ENCODE measurements at regions not wholly inside any gene's neighbourhood (a gene's known extent, or its start where the extent isn't known, plus 50 kb on each side); places are given as distances from the start of the nearest gene placed in this dataset.

DNA sequence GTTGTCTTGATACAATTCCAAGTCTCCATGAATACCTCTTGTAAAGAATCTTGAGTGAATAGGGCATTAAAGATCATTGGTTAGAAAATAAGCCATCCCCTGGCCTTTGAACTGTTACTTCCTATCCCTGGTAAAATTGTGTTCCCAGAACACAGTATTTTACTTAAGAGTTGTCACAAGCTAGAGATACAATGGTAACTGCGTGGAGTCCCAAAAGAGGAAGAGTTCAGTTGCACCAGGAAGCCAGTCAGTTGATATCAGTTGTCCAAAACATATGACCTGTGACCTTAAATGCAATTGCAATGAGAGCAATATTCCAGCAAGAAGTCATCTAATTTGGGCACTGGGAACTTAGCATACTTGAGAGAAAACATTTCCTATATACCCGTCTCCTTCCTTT is 117.3 kb downstream of the NEDD1 start:
- H3F3A ChIP-seq (ENCODE audit: insufficient read depth, low read length): no peaks in the 10 kb centered on the region
- no peaks in the 10 kb centered on the region for H3K9me2 ChIP-seq (ENCODE audit: low read depth, low read length)
- no peak overlapping the region for H3K4me2 ChIP-seq (ENCODE audit: low read length)
- H3K27me3 ChIP-seq (ENCODE audit: insufficient read depth, low read length): no peaks in the 10 kb centered on the region
- H3K9me3 ChIP-seq (ENCODE audit: low read length): no peaks in the 10 kb centered on the region
- no peak for TF ChIP-seq EZH2 (IDR thresholded peaks at IDR 0.05; ENCODE audit: borderline replicate concordance, low read length)
- TF ChIP-seq CTCF (IDR thresholded peaks at IDR 0.05; ENCODE audit: low read length): no peak
- H3K27ac ChIP-seq (ENCODE audit: low read depth, low read length, poor library complexity, severe bottlenecking): no peak overlapping the region
- no peaks in the 10 kb centered on the region for H3K4me1 ChIP-seq (ENCODE audit: insufficient read depth, low read length, severe bottlenecking)
- no peaks in the 10 kb centered on the region for H3K79me2 ChIP-seq (ENCODE audit: insufficient read depth, low read length)
- H3K4me3 ChIP-seq (ENCODE audit: low read depth, low read length, poor library complexity, severe bottlenecking): no peak overlapping the region
- H3K36me3 ChIP-seq (ENCODE audit: insufficient read depth, low read length): no peaks in the 10 kb centered on the region
- no peak overlapping the region for H3K9ac ChIP-seq (ENCODE audit: low read length)
- H2AFZ ChIP-seq (ENCODE audit: low read length): no peak overlapping the region
- no peaks in the 10 kb centered on the region for H4K20me1 ChIP-seq (ENCODE audit: insufficient read depth, low read length)

DNA sequence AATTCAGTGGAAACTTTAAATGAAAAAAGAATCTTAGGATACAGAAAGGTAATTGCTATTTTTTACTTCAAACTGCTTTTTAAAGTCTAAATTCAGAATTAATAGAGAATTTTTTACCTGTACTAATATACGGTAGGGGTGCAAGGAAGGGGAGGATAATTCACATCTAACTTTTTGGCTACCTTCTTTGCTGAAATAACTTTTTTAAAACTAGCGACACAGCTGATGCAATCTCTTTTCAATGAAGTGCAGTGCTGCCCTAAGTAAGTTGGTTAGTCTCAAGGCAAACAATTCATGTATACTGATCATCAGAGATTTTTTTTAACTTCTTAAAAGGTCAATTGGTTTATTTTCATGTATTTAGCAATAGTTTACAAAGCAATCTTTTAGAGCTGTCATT is 119.8 kb downstream of the NEDD1 start:
- no peak overlapping the region for H3K9ac ChIP-seq (ENCODE audit: low read length)
- no peak overlapping the region for H3K4me2 ChIP-seq (ENCODE audit: low read length)
- H4K20me1 ChIP-seq (ENCODE audit: insufficient read depth, low read length): no peaks in the 10 kb centered on the region
- H3K4me3 ChIP-seq (ENCODE audit: low read depth, low read length, poor library complexity, severe bottlenecking): no peak overlapping the region
- H3K36me3 ChIP-seq (ENCODE audit: insufficient read depth, low read length): no peaks in the 10 kb centered on the region
- no peak overlapping the region for H3K27ac ChIP-seq (ENCODE audit: low read depth, low read length, poor library complexity, severe bottlenecking)
- H3K9me3 ChIP-seq (ENCODE audit: low read length): no peaks in the 10 kb centered on the region
- no peak for TF ChIP-seq CTCF (IDR thresholded peaks at IDR 0.05; ENCODE audit: low read length)
- TF ChIP-seq EZH2 (IDR thresholded peaks at IDR 0.05; ENCODE audit: borderline replicate concordance, low read length): no peak
- H3F3A ChIP-seq (ENCODE audit: insufficient read depth, low read length): no peaks in the 10 kb centered on the region
- H2AFZ ChIP-seq (ENCODE audit: low read length): no peak overlapping the region
- H3K9me2 ChIP-seq (ENCODE audit: low read depth, low read length): no peaks in the 10 kb centered on the region
- no peaks in the 10 kb centered on the region for H3K27me3 ChIP-seq (ENCODE audit: insufficient read depth, low read length)
- no peaks in the 10 kb centered on the region for H3K79me2 ChIP-seq (ENCODE audit: insufficient read depth, low read length)
- H3K4me1 ChIP-seq (ENCODE audit: insufficient read depth, low read length, severe bottlenecking): no peaks in the 10 kb centered on the region

GRCh38 chr12:97027482-97027881 is 120.4 kb downstream of the NEDD1 start:
- no peaks in the 10 kb centered on the region for H3K36me3 ChIP-seq (ENCODE audit: insufficient read depth, low read length)
- H3K9me3 ChIP-seq (ENCODE audit: low read length): no peaks in the 10 kb centered on the region
- H3K9me2 ChIP-seq (ENCODE audit: low read depth, low read length): no peaks in the 10 kb centered on the region
- no peaks in the 10 kb centered on the region for H4K20me1 ChIP-seq (ENCODE audit: insufficient read depth, low read length)
- H3F3A ChIP-seq (ENCODE audit: insufficient read depth, low read length): no peaks in the 10 kb centered on the region
- no peak overlapping the region for H3K27ac ChIP-seq (ENCODE audit: low read depth, low read length, poor library complexity, severe bottlenecking)
- no peaks in the 10 kb centered on the region for H3K27me3 ChIP-seq (ENCODE audit: insufficient read depth, low read length)
- no peak overlapping the region for H3K4me2 ChIP-seq (ENCODE audit: low read length)
- no peaks in the 10 kb centered on the region for H3K4me1 ChIP-seq (ENCODE audit: insufficient read depth, low read length, severe bottlenecking)
- no peak overlapping the region for H3K9ac ChIP-seq (ENCODE audit: low read length)
- no peaks in the 10 kb centered on the region for H3K79me2 ChIP-seq (ENCODE audit: insufficient read depth, low read length)
- no peak overlapping the region for H2AFZ ChIP-seq (ENCODE audit: low read length)
- H3K4me3 ChIP-seq (ENCODE audit: low read depth, low read length, poor library complexity, severe bottlenecking): no peak overlapping the region
- TF ChIP-seq EZH2 (IDR thresholded peaks at IDR 0.05; ENCODE audit: borderline replicate concordance, low read length): no peak
- TF ChIP-seq CTCF (IDR thresholded peaks at IDR 0.05; ENCODE audit: low read length): no peak
